Stimulated activated CD8-positive, alpha-beta memory T cell treated with anti-CD3 and anti-CD28 coated beads, Interleukin-12 subunit alpha, Interleukin-12 subunit beta, amount 100 ng/mL, for 24 hours (primary cell): ENCODE measurements at regions not wholly inside any gene's neighbourhood (a gene's known extent, or its start where the extent isn't known, plus 50 kb on each side); places are given as distances from the start of the nearest gene placed in this dataset.

Experiments used
- DNase-seq: peaks from one replicate; pipeline ENCODE4 v3.0.0-alpha.2; 2020; ENCODE audit errors: extremely low read depth

GRCh38 chr18:47601581-47602272 is 328.7 kb downstream of the SMAD2 start:
- DNase-seq, result no peak

GRCh38 chr18:47595831-47596501 is 334.5 kb downstream of the SMAD2 start:
- DNase-seq, result no peak

- DNase-seq, result no peak
Observed at GRCh38 chr18:47594621-47595086, 335.8 kb downstream of the SMAD2 start.

GRCh38 chr18:47593744-47594472 is 336.6 kb downstream of the SMAD2 start:
- no peak for DNase-seq

GRCh38 chr18:47591429-47591828 is 339.0 kb downstream of the SMAD2 start:
- no peak for DNase-seq

GRCh38 chr18:47587587-47587986 is 336.1 kb upstream of the SKOR2 start:
- DNase-seq, result no peak

GRCh38 chr18:47586418-47587070 is 335.1 kb upstream of the SKOR2 start:
- DNase-seq, result no peak

GRCh38 chr18:47585914-47586313 is 334.5 kb upstream of the SKOR2 start:
- no peak for DNase-seq

GRCh38 chr18:47585136-47585535 is 333.7 kb upstream of the SKOR2 start:
- no peak for DNase-seq

- DNase-seq, result no peak
Observed at GRCh38 chr18:47582093-47582492, 330.6 kb upstream of the SKOR2 start.

- DNase-seq, result no peak
Observed at GRCh38 chr18:47577520-47577919, 326.1 kb upstream of the SKOR2 start.

GRCh38 chr18:47574966-47575365 is 323.5 kb upstream of the SKOR2 start:
- no peak for DNase-seq

- no peak for DNase-seq
Observed at GRCh38 chr18:47571957-47572356, 320.5 kb upstream of the SKOR2 start.

- DNase-seq, result no peak
Observed at GRCh38 chr18:47566809-47567208, 315.3 kb upstream of the SKOR2 start.

- DNase-seq, result no peak
Observed at GRCh38 chr18:47560723-47561715, 309.6 kb upstream of the SKOR2 start.

GRCh38 chr18:47558110-47558750 is 306.8 kb upstream of the SKOR2 start:
- DNase-seq, result no peak

- DNase-seq, result no peak
Observed at GRCh38 chr18:47557160-47557559, 305.7 kb upstream of the SKOR2 start.

GRCh38 chr18:47552783-47553182 is 301.3 kb upstream of the SKOR2 start:
- no peak for DNase-seq

GRCh38 chr18:47550611-47551010 is 299.2 kb upstream of the SKOR2 start:
- DNase-seq, result no peak

GRCh38 chr18:47549021-47549540 is 297.6 kb upstream of the SKOR2 start:
- DNase-seq, result no peak
